ENCODE measurements at regions not wholly inside any gene's neighbourhood (a gene's known extent, or its start where the extent isn't known, plus 50 kb on each side); places are given as distances from the start of the nearest gene placed in this dataset.

- TF ChIP-seq CTCF (IDR thresholded peaks at IDR 0.05) (no peak), EZH2 (IDR thresholded peaks at IDR 0.05; ENCODE audit: borderline replicate concordance, insufficient read depth, low read depth, low read length, poor library complexity, severe bottlenecking) (no peak)
Measured at GRCh38 chr5:67548520-67549295, 352.1 kb upstream of the CD180 start.

Measured in B cell (primary cell).